H9 (cell line): ENCODE measurements at regions not wholly inside any gene's neighbourhood (a gene's known extent, or its start where the extent isn't known, plus 50 kb on each side); places are given as distances from the start of the nearest gene placed in this dataset.
A peak's percentile ranks its signal among the peaks of the same experiment; 100 is the strongest.

Source experiments
- DNase-seq: peaks from one replicate; pipeline ENCODE4 v3.0.0-alpha.2; 2017
- H2AFZ ChIP-seq: one replicate; pipeline ENCODE4 v1.6.1; 2013; ENCODE audit warnings: mild to moderate bottlenecking, low read length, control low read depth, moderate library complexity
- H2AK5ac ChIP-seq: 2 replicates; pipeline ENCODE4 v1.6.1; 2013; ENCODE audit warnings: low read length, control low read depth, mixed read lengths; ENCODE audit not compliant: insufficient read length
- H2BK120ac ChIP-seq: one replicate; pipeline ENCODE4 v1.6.1; 2013; ENCODE audit warnings: low read depth, mild to moderate bottlenecking, low read length, control low read depth, inconsistent platforms; ENCODE audit not compliant: poor library complexity, severe bottlenecking
- H2BK12ac ChIP-seq: 2 replicates; pipeline ENCODE4 v1.6.1; 2013; ENCODE audit warnings: low read length, control low read depth, mixed read lengths, low read depth; ENCODE audit not compliant: insufficient read length
- H2BK15ac ChIP-seq: 2 replicates; pipeline ENCODE4 v1.6.1; 2013; ENCODE audit warnings: low read depth, low read length, control low read depth
- H2BK20ac ChIP-seq: one replicate; pipeline ENCODE4 v1.6.1; 2013; ENCODE audit warnings: low read depth, mild to moderate bottlenecking, low read length, control low read depth, inconsistent platforms; ENCODE audit not compliant: poor library complexity, severe bottlenecking
- H2BK5ac ChIP-seq: 2 replicates; pipeline ENCODE4 v1.6.1; 2013; ENCODE audit warnings: low read length, control low read depth, mixed read lengths; ENCODE audit not compliant: insufficient read length
- H3K14ac ChIP-seq: 2 replicates; pipeline ENCODE4 v1.6.1; 2013; ENCODE audit warnings: low read length, control low read depth; ENCODE audit not compliant: insufficient read depth
- H3K18ac ChIP-seq: 2 replicates; pipeline ENCODE4 v1.6.1; 2013; ENCODE audit warnings: low read depth, mild to moderate bottlenecking, mixed read lengths, low read length, control low read depth; ENCODE audit not compliant: insufficient read length
- H3K23ac ChIP-seq: 2 replicates; pipeline ENCODE4 v1.6.1; 2013; ENCODE audit warnings: low read length, control low read depth, mixed read lengths, low read depth; ENCODE audit not compliant: insufficient read length
- H3K23me2 ChIP-seq: 2 replicates; pipeline ENCODE4 v1.6.1; 2013; ENCODE audit warnings: low read depth, mild to moderate bottlenecking, mixed read lengths, low read length, control low read depth; ENCODE audit not compliant: insufficient read length, poor library complexity, severe bottlenecking
- H3K27ac ChIP-seq: 2 replicates; pipeline ENCODE4 v1.5.1; 2013; ENCODE audit warnings: low read length, control low read depth, mixed read lengths, low read depth; ENCODE audit not compliant: insufficient read length
- H3K27me3 ChIP-seq: 2 replicates; pipeline ENCODE4 v1.6.1; 2013; ENCODE audit warnings: low read length, control low read depth, inconsistent platforms; ENCODE audit not compliant: insufficient read depth
- H3K4ac ChIP-seq: 2 replicates; pipeline ENCODE4 v1.6.1; 2013; ENCODE audit warnings: low read depth, mild to moderate bottlenecking, control low read depth, inconsistent platforms, low read length, moderate library complexity
- H3K4me1 ChIP-seq: 2 replicates; pipeline ENCODE4 v1.6.1; 2013; ENCODE audit warnings: low read length, control low read depth, inconsistent platforms; ENCODE audit not compliant: insufficient read depth
- H3K4me2 ChIP-seq: 2 replicates; pipeline ENCODE4 v1.6.1; 2013; ENCODE audit warnings: low read length, control low read depth, mixed read lengths; ENCODE audit not compliant: insufficient read length, insufficient read depth
- H3K56ac ChIP-seq: 2 replicates; pipeline ENCODE4 v1.6.1; 2013; ENCODE audit warnings: low read depth, mild to moderate bottlenecking, mixed read lengths, low read length, control low read depth; ENCODE audit not compliant: insufficient read length
- H3K79me1 ChIP-seq: 2 replicates; pipeline ENCODE4 v1.6.1; 2013; ENCODE audit warnings: low read depth, mild to moderate bottlenecking, moderate library complexity, low read length, control low read depth, inconsistent platforms; ENCODE audit not compliant: insufficient read depth, poor library complexity, severe bottlenecking
- H3K79me2 ChIP-seq: 2 replicates; pipeline ENCODE4 v1.6.1; 2013; ENCODE audit warnings: low read length, control low read depth, inconsistent platforms; ENCODE audit not compliant: insufficient read depth
- H3K9ac ChIP-seq: 2 replicates; pipeline ENCODE4 v1.6.1; 2013; ENCODE audit warnings: low read length, control low read depth, mixed read lengths; ENCODE audit not compliant: insufficient read length; ENCODE audit errors: extremely low read depth
- H3K9me3 ChIP-seq: one replicate; pipeline ENCODE4 v1.6.1; 2013; ENCODE audit warnings: low read depth, low read length, inconsistent platforms; ENCODE audit not compliant: control insufficient read depth
- H3T11ph ChIP-seq: one replicate; pipeline ENCODE4 v1.6.1; 2013; ENCODE audit warnings: mild to moderate bottlenecking, low read length, control low read depth, inconsistent platforms
- H4K20me1 ChIP-seq: one replicate; pipeline ENCODE4 v1.6.1; 2013; ENCODE audit not compliant: control insufficient read depth, insufficient read length, insufficient read depth
- H4K5ac ChIP-seq: 2 replicates; pipeline ENCODE4 v1.6.1; 2013; ENCODE audit warnings: low read depth, mild to moderate bottlenecking, mixed read lengths, low read length, control low read depth; ENCODE audit not compliant: insufficient read length
- H4K8ac ChIP-seq: replicated peaks from 2 replicates; pipeline ENCODE4 v1.6.1; 2013; ENCODE audit warnings: low read length, control low read depth, mixed read lengths, low read depth; ENCODE audit not compliant: insufficient read length
- H4K91ac ChIP-seq: 2 replicates; pipeline ENCODE4 v1.6.1; 2013; ENCODE audit warnings: low read depth, mild to moderate bottlenecking, moderate library complexity, mixed read lengths, low read length, control low read depth; ENCODE audit not compliant: insufficient read length
- H3K27ac Mint-ChIP-seq, 3 experiments: 2 replicates in 2 of 3; 3 replicates in 1 of 3; pipeline ENCODE4 v1.8.0; 2020 to 2021; ENCODE audit warnings: mixed read lengths in 3 of 3, mild to moderate bottlenecking in 1 of 3, moderate library complexity in 1 of 3
- H3K27me3 Mint-ChIP-seq: 2 replicates; pipeline ENCODE4 v1.8.0; 2021; ENCODE audit warnings: low read depth, mild to moderate bottlenecking, moderate library complexity, mixed read lengths
- H3K36me3 Mint-ChIP-seq, 3 experiments: 2 replicates in 2 of 3; 3 replicates in 1 of 3; pipeline ENCODE4 v1.8.0; 2020 to 2021; ENCODE audit warnings: low read depth in 3 of 3, mixed read lengths in 3 of 3; ENCODE audit not compliant: insufficient read depth in 1 of 3
- H3K4me1 Mint-ChIP-seq, 2 experiments: 2 replicates each; pipeline ENCODE4 v1.8.0; 2020; ENCODE audit warnings: mixed read lengths in 2 of 2
- H3K4me3 Mint-ChIP-seq, 2 experiments: 2 replicates in 1 of 2; 3 replicates in 1 of 2; pipeline ENCODE4 v1.8.0; 2020 to 2021; ENCODE audit warnings: mild to moderate bottlenecking in 2 of 2, mixed read lengths in 2 of 2, moderate library complexity in 1 of 2
- H3K9me3 Mint-ChIP-seq, 2 experiments: 2 replicates in 1 of 2; 3 replicates in 1 of 2; pipeline ENCODE4 v1.8.0; 2020; ENCODE audit warnings: mild to moderate bottlenecking in 2 of 2, mixed read lengths in 2 of 2, moderate library complexity in 1 of 2
- WGBS: extraction: QIAGEN DNeasy Blood & Tissue Kit; methylation state at CpG from one replicate; pipeline ENCODE4 v1.1.7; 2013; ENCODE audit warnings: missing lambda C conversion rate, low lambda C conversion rate, mixed read lengths; ENCODE audit not compliant: insufficient read length; ENCODE audit errors: extremely low coverage; 5-methylcytosine and 5-hydroxymethylcytosine counted together
- TF ChIP-seq, protein P1 (sequence below): fragments of 200-600 bp; sonication (generic); conservative IDR thresholded peaks from 3 replicates; pipeline ENCODE4 v1.8.0; 2021; ENCODE audit warnings: antibody characterized with exemption, mild to moderate bottlenecking

- no peaks in the 10 kb centered on the region for H3K27me3 ChIP-seq
- H4K20me1 ChIP-seq = no peaks in the 10 kb centered on the region
- H4K8ac ChIP-seq = no peak overlapping the region
- peaks cover 34 to 44% of the 10 kb centered on the region in 2 experiments for H3K4me1 Mint-ChIP-seq
- H3K9me3 Mint-ChIP-seq = no peaks in the 10 kb centered on the region
- H4K91ac ChIP-seq = no peak overlapping the region
- DNase-seq = peak; percentile 93
- H3K4ac ChIP-seq = no peak overlapping the region; the same call in 1 of the 2 replicates
- no peak overlapping the region for H2BK12ac ChIP-seq
- TF ChIP-seq, protein P1, sequence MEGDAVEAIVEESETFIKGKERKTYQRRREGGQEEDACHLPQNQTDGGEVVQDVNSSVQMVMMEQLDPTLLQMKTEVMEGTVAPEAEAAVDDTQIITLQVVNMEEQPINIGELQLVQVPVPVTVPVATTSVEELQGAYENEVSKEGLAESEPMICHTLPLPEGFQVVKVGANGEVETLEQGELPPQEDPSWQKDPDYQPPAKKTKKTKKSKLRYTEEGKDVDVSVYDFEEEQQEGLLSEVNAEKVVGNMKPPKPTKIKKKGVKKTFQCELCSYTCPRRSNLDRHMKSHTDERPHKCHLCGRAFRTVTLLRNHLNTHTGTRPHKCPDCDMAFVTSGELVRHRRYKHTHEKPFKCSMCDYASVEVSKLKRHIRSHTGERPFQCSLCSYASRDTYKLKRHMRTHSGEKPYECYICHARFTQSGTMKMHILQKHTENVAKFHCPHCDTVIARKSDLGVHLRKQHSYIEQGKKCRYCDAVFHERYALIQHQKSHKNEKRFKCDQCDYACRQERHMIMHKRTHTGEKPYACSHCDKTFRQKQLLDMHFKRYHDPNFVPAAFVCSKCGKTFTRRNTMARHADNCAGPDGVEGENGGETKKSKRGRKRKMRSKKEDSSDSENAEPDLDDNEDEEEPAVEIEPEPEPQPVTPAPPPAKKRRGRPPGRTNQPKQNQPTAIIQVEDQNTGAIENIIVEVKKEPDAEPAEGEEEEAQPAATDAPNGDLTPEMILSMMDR = no peak
- no peak overlapping the region for H2BK20ac ChIP-seq
- WGBS = no CpG with 5 or more reads among the region's 46 CpGs
- H2BK120ac ChIP-seq = peak overlapping the region; percentile 74
- H3K4me3 Mint-ChIP-seq = peak overlapping the region; percentile 72 to 80
- H3T11ph ChIP-seq = no peak overlapping the region
- no peaks in the 10 kb centered on the region for H3K36me3 Mint-ChIP-seq
- no peaks in the 10 kb centered on the region for H3K79me1 ChIP-seq
- H3K23me2 ChIP-seq = no peaks in the 10 kb centered on the region
- no peaks in the 10 kb centered on the region for H3K79me2 ChIP-seq
- no peak overlapping the region for H3K27ac ChIP-seq
- no peaks in the 10 kb centered on the region for H3K9me3 ChIP-seq
- peak overlapping the region; percentile 58 for H3K18ac ChIP-seq
- peak overlapping the region; percentile 45 for H3K4me2 ChIP-seq
- no peaks in the 10 kb centered on the region; the same call in 1 of the 2 replicates for H3K4me1 ChIP-seq
- peak overlapping the region; percentile 68; the same call in 1 of the 2 replicates for H3K14ac ChIP-seq
- H4K5ac ChIP-seq = no peak overlapping the region
- H3K9ac ChIP-seq = peak overlapping the region; percentile 61
- H3K23ac ChIP-seq = no peak overlapping the region
- no peak overlapping the region for H2AK5ac ChIP-seq
- H2AFZ ChIP-seq = peak overlapping the region; percentile 49
- H2BK15ac ChIP-seq = no peak overlapping the region
- no peak overlapping the region for H3K56ac ChIP-seq
- peaks cover 8% of the 10 kb centered on the region for H3K27me3 Mint-ChIP-seq
- H3K27ac Mint-ChIP-seq = peak overlapping the region; percentile 34 to 93 (median 85); a peak in 6 of 7 replicates
- H2BK5ac ChIP-seq = no peak overlapping the region
These were observed 387.6 kb downstream of the FIGN start for GRCh38 chr2:163347982-163348856.
